ENCODE measurements at regions not wholly inside any gene's neighbourhood (a gene's known extent, or its start where the extent isn't known, plus 50 kb on each side); places are given as distances from the start of the nearest gene placed in this dataset.

DNA sequence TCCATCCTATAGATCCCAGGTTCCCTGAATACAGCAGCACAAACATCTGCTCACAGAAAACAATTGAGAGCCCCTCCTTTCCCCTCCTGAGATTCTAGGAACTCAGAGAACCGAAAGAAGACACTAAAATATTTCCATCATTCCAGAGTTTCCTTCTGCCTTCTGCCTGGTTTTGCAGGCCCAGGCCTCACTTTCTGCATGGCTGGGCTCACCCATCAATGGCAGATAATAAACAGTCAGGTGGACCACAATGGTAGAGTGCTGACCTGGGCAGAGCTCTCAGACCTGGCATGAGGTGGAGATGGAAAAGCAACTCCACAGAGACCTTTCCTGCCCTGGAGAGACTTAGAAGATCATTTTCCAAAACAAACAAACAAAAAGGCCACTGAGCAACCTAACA lies 389.1 kb downstream of the NXPE2 start:
- Histone ChIP-seq H3K4me3 (ENCODE audit: low read depth, low read length) (no peak overlapping the region), H3K27ac (ENCODE audit: insufficient read depth, low read length, poor library complexity, severe bottlenecking) (no peak overlapping the region), H3K27me3 (ENCODE audit: control insufficient read depth, insufficient read depth, low read length) (no peaks in the 10 kb centered on the region), H3K36me3 (ENCODE audit: control insufficient read depth, insufficient read depth, low read length) (no peaks in the 10 kb centered on the region), H3K9me3 (ENCODE audit: control insufficient read depth in 2 of 2, low read length in 2 of 2) (no peaks in the 10 kb centered on the region), H3K4me1 (ENCODE audit: control insufficient read depth, insufficient read depth, low read length, poor library complexity, severe bottlenecking) (no peaks in the 10 kb centered on the region)
- no peaks in the 10 kb centered on the region for H3K27me3 Mint-ChIP-seq
- peaks cover 0 to 4% (median 0%) of the 10 kb centered on the region in 7 donors for H3K9me3 Mint-ChIP-seq
- ATAC-seq (ENCODE audit: low read depth in 2 of 2) (no peak), DNase-seq (no peak)
- no peaks in the 10 kb centered on the region for H3K36me3 Mint-ChIP-seq
- peak overlapping the region in 1 of 3 donors; percentile 39 for H3K27ac Mint-ChIP-seq
- H3K4me3 Mint-ChIP-seq, result no peak overlapping the region
- no peaks in the 10 kb centered on the region for H3K4me1 Mint-ChIP-seq

GRCh38 chr11:115067900-115068530 lies 389.7 kb downstream of the NXPE2 start:
- Mint-ChIP-seq H3K36me3 (no peaks in the 10 kb centered on the region), H3K27me3 (no peaks in the 10 kb centered on the region), H3K27ac (no peak overlapping the region), H3K4me3 (no peak overlapping the region), H3K9me3 (peaks cover 0 to 4% (median 0%) of the 10 kb centered on the region in 7 donors), H3K4me1 (no peaks in the 10 kb centered on the region)
- no peak overlapping the region for H3K27ac ChIP-seq (ENCODE audit: insufficient read depth, low read length, poor library complexity, severe bottlenecking)
- no peaks in the 10 kb centered on the region for H3K4me1 ChIP-seq (ENCODE audit: control insufficient read depth, insufficient read depth, low read length, poor library complexity, severe bottlenecking)
- H3K9me3 ChIP-seq (ENCODE audit: control insufficient read depth in 2 of 2, low read length in 2 of 2), result no peaks in the 10 kb centered on the region
- H3K4me3 ChIP-seq (ENCODE audit: low read depth, low read length), result no peak overlapping the region
- DNase-seq, result no peak
- no peaks in the 10 kb centered on the region for H3K36me3 ChIP-seq (ENCODE audit: control insufficient read depth, insufficient read depth, low read length)
- no peaks in the 10 kb centered on the region for H3K27me3 ChIP-seq (ENCODE audit: control insufficient read depth, insufficient read depth, low read length)
- ATAC-seq (ENCODE audit: low read depth in 2 of 2), result no peak

DNA sequence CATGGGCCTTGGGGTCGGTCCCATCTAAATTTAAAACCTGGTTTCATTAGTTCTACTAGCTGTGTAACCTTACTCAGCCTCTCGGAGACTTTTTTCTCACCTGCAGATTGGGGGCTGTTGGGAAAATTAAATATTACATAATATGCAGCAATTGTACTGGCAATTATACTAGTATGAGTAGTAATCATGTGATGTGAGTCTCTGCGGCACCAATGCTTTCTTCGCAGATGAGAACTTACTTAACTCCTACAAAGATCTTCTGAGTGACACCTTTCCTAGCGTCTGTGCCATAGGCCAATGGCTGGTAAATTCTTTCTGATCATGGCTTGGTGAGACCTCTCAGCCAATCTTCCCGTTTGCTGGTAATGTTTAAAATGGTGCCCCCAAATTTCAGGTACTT lies 391.3 kb downstream of the NXPE2 start:
- H3K4me3 ChIP-seq (ENCODE audit: low read depth, low read length), result no peak overlapping the region
- H3K9me3 ChIP-seq (ENCODE audit: control insufficient read depth in 2 of 2, low read length in 2 of 2), result no peaks in the 10 kb centered on the region
- Mint-ChIP-seq H3K27me3 (no peaks in the 10 kb centered on the region), H3K4me1 (no peaks in the 10 kb centered on the region), H3K4me3 (no peak overlapping the region), H3K9me3 (peaks cover 0 to 4% (median 0%) of the 10 kb centered on the region in 7 donors), H3K27ac (no peak overlapping the region), H3K36me3 (no peaks in the 10 kb centered on the region)
- H3K27me3 ChIP-seq (ENCODE audit: control insufficient read depth, insufficient read depth, low read length), result no peaks in the 10 kb centered on the region
- ATAC-seq (ENCODE audit: low read depth in 2 of 2) (no peak), DNase-seq (no peak)
- no peak overlapping the region for H3K27ac ChIP-seq (ENCODE audit: insufficient read depth, low read length, poor library complexity, severe bottlenecking)
- H3K36me3 ChIP-seq (ENCODE audit: control insufficient read depth, insufficient read depth, low read length), result no peaks in the 10 kb centered on the region
- H3K4me1 ChIP-seq (ENCODE audit: control insufficient read depth, insufficient read depth, low read length, poor library complexity, severe bottlenecking), result no peaks in the 10 kb centered on the region

DNA sequence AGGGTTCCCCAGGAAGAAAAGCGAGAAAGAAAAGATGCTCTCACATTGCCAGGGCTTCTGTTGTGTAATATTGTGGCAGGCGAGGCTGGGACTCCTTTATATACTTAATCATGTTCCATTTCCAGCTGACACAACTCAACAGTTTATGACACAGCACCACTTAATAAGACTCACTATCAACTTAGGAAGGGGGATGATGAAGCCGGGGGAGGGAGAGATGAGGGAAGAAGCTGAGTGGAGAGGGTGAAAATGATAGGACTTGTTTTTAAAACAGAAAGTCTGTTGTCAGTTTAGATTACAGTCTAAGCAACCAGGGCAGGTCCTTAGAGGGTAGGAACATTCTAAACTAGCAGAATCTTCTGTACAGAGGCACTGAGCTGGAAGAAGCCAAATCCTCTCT lies 397.0 kb downstream of the NXPE2 start:
- no peaks in the 10 kb centered on the region for H3K4me1 ChIP-seq (ENCODE audit: control insufficient read depth, insufficient read depth, low read length, poor library complexity, severe bottlenecking)
- no peaks in the 10 kb centered on the region for H3K27me3 ChIP-seq (ENCODE audit: control insufficient read depth, insufficient read depth, low read length)
- no peaks in the 10 kb centered on the region for H3K36me3 ChIP-seq (ENCODE audit: control insufficient read depth, insufficient read depth, low read length)
- H3K4me3 Mint-ChIP-seq, result no peak overlapping the region
- peaks cover 5% of the 10 kb centered on the region for H3K27me3 Mint-ChIP-seq
- H3K36me3 Mint-ChIP-seq, result no peaks in the 10 kb centered on the region
- DNase-seq, result no peak
- no peak overlapping the region for H3K27ac Mint-ChIP-seq
- H3K9me3 ChIP-seq (ENCODE audit: control insufficient read depth in 2 of 2, low read length in 2 of 2), result no peaks in the 10 kb centered on the region
- no peak for ATAC-seq (ENCODE audit: low read depth in 2 of 2)
- H3K27ac ChIP-seq (ENCODE audit: insufficient read depth, low read length, poor library complexity, severe bottlenecking), result no peak overlapping the region
- H3K9me3 Mint-ChIP-seq, result peaks cover 0 to 3% (median 0%) of the 10 kb centered on the region in 7 donors
- no peaks in the 10 kb centered on the region for H3K4me1 Mint-ChIP-seq
- H3K4me3 ChIP-seq (ENCODE audit: low read depth, low read length), result no peak overlapping the region

DNA sequence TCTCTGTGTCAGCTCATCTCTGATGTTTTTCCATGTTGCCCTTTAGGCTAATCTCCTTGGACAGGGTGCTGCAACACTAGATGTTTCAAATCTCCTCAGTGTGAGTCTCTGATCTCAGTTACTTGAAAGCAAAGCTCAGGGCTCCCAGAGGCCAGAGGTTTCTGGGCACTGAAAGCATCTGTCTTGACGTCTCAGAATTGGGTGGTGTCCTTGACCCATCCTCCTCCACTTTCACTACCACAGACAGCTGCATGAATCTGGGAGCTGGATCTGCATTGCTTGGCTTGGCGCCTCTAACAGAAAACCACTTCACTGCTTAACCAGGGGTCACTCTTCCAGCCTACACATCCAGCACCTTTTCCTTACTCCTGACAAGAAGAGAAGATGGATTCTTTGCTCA lies 399.4 kb downstream of the NXPE2 start:
- Histone ChIP-seq H3K36me3 (ENCODE audit: control insufficient read depth, insufficient read depth, low read length) (no peaks in the 10 kb centered on the region), H3K9me3 (ENCODE audit: control insufficient read depth in 2 of 2, low read length in 2 of 2) (no peaks in the 10 kb centered on the region), H3K27me3 (ENCODE audit: control insufficient read depth, insufficient read depth, low read length) (no peaks in the 10 kb centered on the region), H3K4me3 (ENCODE audit: low read depth, low read length) (no peak overlapping the region), H3K27ac (ENCODE audit: insufficient read depth, low read length, poor library complexity, severe bottlenecking) (no peak overlapping the region), H3K4me1 (ENCODE audit: control insufficient read depth, insufficient read depth, low read length, poor library complexity, severe bottlenecking) (no peaks in the 10 kb centered on the region)
- Mint-ChIP-seq H3K27ac (no peak overlapping the region), H3K27me3 (peaks cover 5% of the 10 kb centered on the region), H3K4me3 (no peak overlapping the region), H3K9me3 (peaks cover 0 to 3% (median 0%) of the 10 kb centered on the region in 7 donors), H3K4me1 (no peaks in the 10 kb centered on the region), H3K36me3 (no peaks in the 10 kb centered on the region)
- ATAC-seq (ENCODE audit: low read depth in 2 of 2) (no peak), DNase-seq (no peak)

DNA sequence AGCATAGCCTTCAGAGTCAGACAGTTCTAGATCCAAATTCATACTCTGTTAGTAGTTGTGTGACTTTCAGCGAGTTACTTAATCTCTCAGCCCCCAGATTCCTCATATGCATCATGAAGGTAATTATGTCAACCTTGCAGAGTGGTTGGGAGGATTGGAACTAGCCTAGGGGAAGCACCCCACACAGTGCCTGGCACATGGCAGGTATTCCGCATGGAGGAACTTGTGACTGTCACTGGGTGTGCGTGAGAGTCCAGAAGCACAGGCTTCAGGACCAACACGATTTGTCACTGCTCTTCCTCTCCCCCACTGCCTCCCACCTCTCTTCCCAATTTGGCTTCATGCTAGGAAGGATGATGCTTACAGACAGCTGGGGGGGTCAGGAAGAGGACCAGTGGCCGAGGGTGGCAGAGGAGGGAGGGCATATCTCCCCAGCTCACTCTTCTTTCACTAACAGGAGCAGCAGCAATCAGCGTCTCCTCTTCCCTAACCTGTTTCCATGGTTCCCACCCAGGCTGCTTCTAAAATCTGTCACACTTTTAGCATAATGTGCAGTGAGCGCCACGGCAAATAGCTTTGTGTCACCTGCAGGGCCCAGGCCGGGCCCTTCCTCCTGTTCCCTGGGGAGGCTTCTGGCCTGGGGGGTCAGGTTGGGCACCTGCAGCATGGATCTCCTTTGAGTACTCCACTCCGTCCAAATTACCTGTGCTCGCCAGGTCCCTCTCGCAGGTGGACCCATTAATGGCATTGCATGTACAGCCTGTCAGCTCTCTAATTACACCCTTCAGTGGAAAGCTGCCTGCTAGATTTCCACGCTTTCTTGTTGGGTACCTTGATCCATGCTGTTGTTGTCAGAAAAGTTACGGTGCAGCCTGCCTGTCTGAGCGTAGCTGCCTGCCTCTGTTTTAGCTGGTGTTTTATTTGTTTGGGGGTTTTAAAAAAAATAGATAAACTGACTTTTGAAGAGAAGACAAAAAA lies 400.4 kb downstream of the NXPE2 start:
- DNase-seq (no peak), ATAC-seq (ENCODE audit: low read depth in 2 of 2) (no peak)
- no peaks in the 10 kb centered on the region for H3K9me3 ChIP-seq (ENCODE audit: control insufficient read depth in 2 of 2, low read length in 2 of 2)
- Mint-ChIP-seq H3K4me1 (no peaks in the 10 kb centered on the region), H3K9me3 (peaks cover 0 to 3% (median 0%) of the 10 kb centered on the region in 7 donors), H3K4me3 (no peak overlapping the region), H3K27me3 (peaks cover 5% of the 10 kb centered on the region), H3K27ac (no peak overlapping the region), H3K36me3 (no peaks in the 10 kb centered on the region)
- no peaks in the 10 kb centered on the region for H3K4me1 ChIP-seq (ENCODE audit: control insufficient read depth, insufficient read depth, low read length, poor library complexity, severe bottlenecking)
- no peak overlapping the region for H3K27ac ChIP-seq (ENCODE audit: insufficient read depth, low read length, poor library complexity, severe bottlenecking)
- no peak overlapping the region for H3K4me3 ChIP-seq (ENCODE audit: low read depth, low read length)
- H3K36me3 ChIP-seq (ENCODE audit: control insufficient read depth, insufficient read depth, low read length), result no peaks in the 10 kb centered on the region
- H3K27me3 ChIP-seq (ENCODE audit: control insufficient read depth, insufficient read depth, low read length), result no peaks in the 10 kb centered on the region

- Histone ChIP-seq H3K9me3 (ENCODE audit: control insufficient read depth in 2 of 2, low read length in 2 of 2) (no peaks in the 10 kb centered on the region), H3K27me3 (ENCODE audit: control insufficient read depth, insufficient read depth, low read length) (no peaks in the 10 kb centered on the region), H3K27ac (ENCODE audit: insufficient read depth, low read length, poor library complexity, severe bottlenecking) (no peak overlapping the region), H3K4me3 (ENCODE audit: low read depth, low read length) (no peak overlapping the region), H3K4me1 (ENCODE audit: control insufficient read depth, insufficient read depth, low read length, poor library complexity, severe bottlenecking) (no peaks in the 10 kb centered on the region), H3K36me3 (ENCODE audit: control insufficient read depth, insufficient read depth, low read length) (no peaks in the 10 kb centered on the region)
- Mint-ChIP-seq H3K4me1 (no peaks in the 10 kb centered on the region), H3K4me3 (no peak overlapping the region), H3K9me3 (peaks cover 0 to 2% (median 0%) of the 10 kb centered on the region in 7 donors), H3K36me3 (no peaks in the 10 kb centered on the region), H3K27me3 (no peaks in the 10 kb centered on the region), H3K27ac (no peak overlapping the region)
- ATAC-seq (ENCODE audit: low read depth in 2 of 2), result no peak
- no peak for DNase-seq
Measured at GRCh38 chr11:115080923-115081680, 402.8 kb downstream of the NXPE2 start.
